GM23248 (cell line): ENCODE measurements at regions not wholly inside any gene's neighbourhood (a gene's known extent, or its start where the extent isn't known, plus 50 kb on each side); places are given as distances from the start of the nearest gene placed in this dataset.

Source experiments
- DNase-seq: peaks from one replicate; pipeline ENCODE4 v3.0.0-alpha.2; 2015
- H2AFZ ChIP-seq: fragments of 200-600 bp; sonication (generic); 2 replicates; pipeline ENCODE4 v1.6.1; 2016; ENCODE audit warnings: antibody characterized with exemption
- H3F3A ChIP-seq: fragments of 200-600 bp; sonication (generic); 2 replicates; pipeline ENCODE4 v1.6.1; 2016; ENCODE audit warnings: mild to moderate bottlenecking, antibody characterized with exemption, mixed run types; ENCODE audit not compliant: insufficient read depth
- H3K27ac ChIP-seq: fragments of 200-600 bp; sonication (generic); 2 replicates; pipeline ENCODE4 v1.5.1; 2016; ENCODE audit warnings: mild to moderate bottlenecking
- H3K27me3 ChIP-seq: fragments of 200-600 bp; sonication (generic); replicated peaks from 2 replicates; pipeline ENCODE4 v1.6.1; 2016; ENCODE audit warnings: mild to moderate bottlenecking; ENCODE audit not compliant: insufficient read depth
- H3K36me3 ChIP-seq: fragments of 200-600 bp; sonication (generic); 2 replicates; pipeline ENCODE4 v1.6.1; 2016; ENCODE audit warnings: low read depth, mild to moderate bottlenecking
- H3K4me1 ChIP-seq: fragments of 200-600 bp; sonication (generic); 2 replicates; pipeline ENCODE4 v1.6.1; 2016; ENCODE audit warnings: mild to moderate bottlenecking; ENCODE audit not compliant: insufficient read depth
- H3K4me2 ChIP-seq: fragments of 200-600 bp; sonication (generic); one replicate; pipeline ENCODE4 v1.6.1; 2016; ENCODE audit warnings: mild to moderate bottlenecking; ENCODE audit not compliant: unreplicated experiment
- H3K4me3 ChIP-seq: fragments of 200-600 bp; sonication (generic); 2 replicates; pipeline ENCODE4 v1.5.1; 2016; ENCODE audit warnings: mild to moderate bottlenecking
- H3K79me2 ChIP-seq: fragments of 200-600 bp; sonication (generic); 2 replicates; pipeline ENCODE4 v1.6.1; 2016; ENCODE audit warnings: mild to moderate bottlenecking; ENCODE audit not compliant: insufficient read depth
- H3K9ac ChIP-seq: fragments of 200-600 bp; sonication (generic); 2 replicates; pipeline ENCODE4 v1.6.1; 2016; ENCODE audit warnings: mild to moderate bottlenecking
- H3K9me2 ChIP-seq: fragments of 200-600 bp; sonication (generic); 2 replicates; pipeline ENCODE4 v1.6.1; 2016; ENCODE audit warnings: mixed run types, mild to moderate bottlenecking, moderate library complexity; ENCODE audit not compliant: insufficient read depth
- H3K9me3 ChIP-seq: fragments of 200-600 bp; sonication (generic); one replicate; pipeline ENCODE4 v1.6.1; 2017; ENCODE audit warnings: low read depth
- H4K20me1 ChIP-seq: fragments of 200-600 bp; sonication (generic); 2 replicates; pipeline ENCODE4 v1.6.0; 2016; ENCODE audit not compliant: insufficient read depth
- EZH2 ChIP-seq: fragments of 200-600 bp; sonication (generic); IDR thresholded peaks from 2 replicates; pipeline ENCODE4 v1.6.1; 2018; ENCODE audit warnings: antibody characterized with exemption, mild to moderate bottlenecking; ENCODE audit not compliant: insufficient read depth, poor library complexity, severe bottlenecking
- EZH2phosphoT487 ChIP-seq: fragments of 200-600 bp; sonication (generic); IDR thresholded peaks from 2 replicates; pipeline ENCODE4 v1.6.1; 2018; ENCODE audit warnings: antibody characterized with exemption, moderate library complexity, mild to moderate bottlenecking, low read depth; ENCODE audit not compliant: insufficient read depth
- WGBS, 2 experiments: methylation state at CpG; one replicate each; pipeline ENCODE4 v1.1.6; 2015 to 2017; ENCODE audit warnings: low lambda C conversion rate in 2 of 2, low coverage in 1 of 2; ENCODE audit errors: missing lambda C conversion rate in 2 of 2; 5-methylcytosine and 5-hydroxymethylcytosine counted together
- in situ Hi-C: fragments of 300-500 bp; cut with MboI; formaldehyde crosslinking; loops from 2 replicates; pipeline ENCODE4 v1.15.0; 2020

GRCh38 chr1:58964428-58964827 lies 180.6 kb upstream of the JUN start:
- H3K79me2 ChIP-seq, result no peaks in the 10 kb centered on the region
- 43 to 54% methylated on average over 2 of the region's 2 CpGs for WGBS, 2 experiments
- no peak for TF ChIP-seq EZH2
- TF ChIP-seq EZH2phosphoT487, result no peak
- H3K4me2 ChIP-seq, result no peak overlapping the region
- H3K9ac ChIP-seq, result no peak overlapping the region
- no peaks in the 10 kb centered on the region for H3K36me3 ChIP-seq
- no peaks in the 10 kb centered on the region for H3K9me2 ChIP-seq
- H3K4me3 ChIP-seq, result no peak overlapping the region
- H4K20me1 ChIP-seq, result no peaks in the 10 kb centered on the region
- in situ Hi-C loops, result no loop called here
- no peaks in the 10 kb centered on the region for H3F3A ChIP-seq
- 0 out of 2 replicates have a peak, but pooled peaks cover 3% of the 10 kb centered on the region for H3K4me1 ChIP-seq
- no peaks in the 10 kb centered on the region for H3K9me3 ChIP-seq
- no peak overlapping the region for H2AFZ ChIP-seq
- no peak for DNase-seq
- H3K27ac ChIP-seq, result no peak overlapping the region
- no peaks in the 10 kb centered on the region for H3K27me3 ChIP-seq

- 0 out of 2 replicates have a peak, but pooled peaks cover 3% of the 10 kb centered on the region for H3K4me1 ChIP-seq
- H3F3A ChIP-seq, result no peaks in the 10 kb centered on the region
- H4K20me1 ChIP-seq, result no peaks in the 10 kb centered on the region
- peak; percentile 40 for DNase-seq
- H3K9me3 ChIP-seq, result no peaks in the 10 kb centered on the region
- 42 to 48% methylated on average over 1 of the region's 1 CpG for WGBS, 2 experiments
- no peak overlapping the region for H2AFZ ChIP-seq
- in situ Hi-C loops, result no loop called here
- H3K9ac ChIP-seq, result no peak overlapping the region
- no peak overlapping the region for H3K27ac ChIP-seq
- H3K4me2 ChIP-seq, result no peak overlapping the region
- H3K36me3 ChIP-seq, result no peaks in the 10 kb centered on the region
- H3K79me2 ChIP-seq, result no peaks in the 10 kb centered on the region
- H3K9me2 ChIP-seq, result no peaks in the 10 kb centered on the region
- no peak overlapping the region for H3K4me3 ChIP-seq
- TF ChIP-seq EZH2phosphoT487 (no peak), EZH2 (no peak)
- no peaks in the 10 kb centered on the region for H3K27me3 ChIP-seq
These were observed 181.0 kb upstream of the JUN start for GRCh38 chr1:58964880-58965279.

GRCh38 chr1:58966103-58966916 lies 182.5 kb upstream of the JUN start:
- in situ Hi-C loops, result no loop called here
- WGBS, 2 experiments, result 92 to 93% methylated on average over 6 of the region's 6 CpGs

GRCh38 chr1:58966917-58967740 lies 183.3 kb upstream of the JUN start:
- H3K27me3 ChIP-seq, result no peaks in the 10 kb centered on the region
- in situ Hi-C loops, result no loop called here
- H3K36me3 ChIP-seq, result no peaks in the 10 kb centered on the region

More at GRCh38 chr1:58966103-58966916, 182.5 kb upstream of the JUN start:
- TF ChIP-seq EZH2 (no peak), EZH2phosphoT487 (no peak)
- no peak overlapping the region for H3K4me2 ChIP-seq
- H3K4me1 ChIP-seq, result 0 out of 2 replicates have a peak, but pooled peaks cover 3% of the 10 kb centered on the region
- no peaks in the 10 kb centered on the region for H3K9me2 ChIP-seq
- no peaks in the 10 kb centered on the region for H3K36me3 ChIP-seq
- no peak overlapping the region for H3K27ac ChIP-seq
- no peak for DNase-seq
- H3K27me3 ChIP-seq, result no peaks in the 10 kb centered on the region
- no peak overlapping the region for H3K9ac ChIP-seq
- H3K4me3 ChIP-seq, result no peak overlapping the region
- no peak overlapping the region for H2AFZ ChIP-seq
- no peaks in the 10 kb centered on the region for H3K9me3 ChIP-seq
- H4K20me1 ChIP-seq, result no peaks in the 10 kb centered on the region
- H3F3A ChIP-seq, result no peaks in the 10 kb centered on the region
- H3K79me2 ChIP-seq, result no peaks in the 10 kb centered on the region

More at GRCh38 chr1:58966917-58967740, 183.3 kb upstream of the JUN start:
- Histone ChIP-seq H3K9ac (no peak overlapping the region), H3K4me3 (no peak overlapping the region), H3K79me2 (no peaks in the 10 kb centered on the region), H4K20me1 (no peaks in the 10 kb centered on the region), H3K4me2 (no peak overlapping the region), H3K4me1 (0 out of 2 replicates have a peak, but pooled peaks cover 3% of the 10 kb centered on the region), H3K9me2 (no peaks in the 10 kb centered on the region), H3K27ac (no peak overlapping the region), H3F3A (no peaks in the 10 kb centered on the region), H2AFZ (no peak overlapping the region), H3K9me3 (no peaks in the 10 kb centered on the region)
- WGBS, 2 experiments, result 87 to 93% methylated on average over 5 of the region's 5 CpGs
- no peak for DNase-seq
- TF ChIP-seq EZH2 (no peak), EZH2phosphoT487 (no peak)
